GM18907 (cell line): ENCODE measurements at regions not wholly inside any gene's neighbourhood (a gene's known extent, or its start where the extent isn't known, plus 50 kb on each side); places are given as distances from the start of the nearest gene placed in this dataset.

Source experiments
- ATAC-seq: cut with Tn5 transposase; IDR thresholded peaks from one replicate; pipeline ENCODE4 v1.9.1; 2021; ENCODE audit warnings: mild to moderate bottlenecking, moderate library complexity; ENCODE audit not compliant: unreplicated experiment

- ATAC-seq, result no peak
Measured at GRCh38 chr1:240019524-240019923, 72.2 kb upstream of the FMN2 start.

- ATAC-seq, result no peak
Measured at GRCh38 chr1:240020871-240021270, 70.8 kb upstream of the FMN2 start.

DNA sequence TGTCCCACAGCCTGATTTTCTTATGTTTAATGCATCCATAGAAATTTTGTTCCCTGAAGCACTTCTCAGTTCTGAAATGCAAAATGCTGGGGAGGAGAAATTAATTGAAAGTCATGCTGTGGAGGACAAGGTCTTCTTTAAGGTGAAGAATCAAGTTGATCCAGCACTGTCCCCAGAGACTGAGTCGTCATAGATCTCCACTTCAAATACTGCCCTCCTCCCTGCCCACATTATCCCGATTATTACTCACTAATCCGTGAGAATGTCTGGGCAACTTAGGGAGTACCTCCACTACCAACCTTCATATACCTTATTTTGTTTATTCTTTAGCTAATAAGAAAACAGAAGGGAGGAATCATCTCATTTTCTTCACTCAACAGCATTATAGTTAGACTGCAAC is 70.0 kb upstream of the FMN2 start:
- no peak for ATAC-seq

DNA sequence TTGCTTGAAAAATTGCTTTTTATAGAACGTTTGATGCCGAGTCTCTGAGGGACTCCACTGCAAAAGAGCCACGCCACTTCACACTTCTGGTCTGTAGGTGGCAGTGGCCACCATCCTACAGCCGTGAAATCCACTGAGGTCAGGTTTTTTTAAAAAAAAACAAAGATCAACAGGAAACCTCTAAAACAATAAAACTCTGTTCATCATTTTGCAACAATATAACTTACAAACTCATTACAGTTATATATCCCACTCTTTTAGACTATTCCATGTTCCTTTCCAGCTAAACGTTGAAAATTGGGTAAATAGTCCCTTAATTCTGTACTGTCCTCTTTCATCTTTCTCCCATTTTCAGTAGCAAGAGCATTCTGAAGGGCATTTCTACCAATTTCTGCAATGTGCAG is 64.6 kb upstream of the FMN2 start:
- ATAC-seq, result peak; percentile 85

- ATAC-seq, result no peak
Measured at GRCh38 chr1:240029418-240029817, 62.3 kb upstream of the FMN2 start.

- no peak for ATAC-seq
Measured at GRCh38 chr1:240030236-240030635, 61.4 kb upstream of the FMN2 start.

DNA sequence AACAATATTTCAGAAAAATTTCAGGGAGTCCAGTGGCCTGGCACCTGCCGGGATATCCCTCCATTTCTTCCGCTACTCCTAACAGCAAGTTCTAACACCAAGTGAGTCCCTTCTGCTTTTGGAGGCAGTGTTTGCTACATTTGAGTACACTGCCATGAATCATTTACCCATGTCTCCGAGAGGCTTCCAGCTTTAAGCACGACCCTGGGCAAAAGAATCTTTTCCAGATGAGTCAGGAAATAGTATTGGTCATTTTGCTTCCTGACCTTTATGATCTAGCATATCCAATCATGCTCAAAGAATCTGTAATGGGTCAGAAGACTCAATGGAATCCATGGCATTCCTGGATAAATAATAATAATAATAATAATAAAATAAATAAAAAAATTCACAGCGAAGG is 60.7 kb upstream of the FMN2 start:
- no peak for ATAC-seq

DNA sequence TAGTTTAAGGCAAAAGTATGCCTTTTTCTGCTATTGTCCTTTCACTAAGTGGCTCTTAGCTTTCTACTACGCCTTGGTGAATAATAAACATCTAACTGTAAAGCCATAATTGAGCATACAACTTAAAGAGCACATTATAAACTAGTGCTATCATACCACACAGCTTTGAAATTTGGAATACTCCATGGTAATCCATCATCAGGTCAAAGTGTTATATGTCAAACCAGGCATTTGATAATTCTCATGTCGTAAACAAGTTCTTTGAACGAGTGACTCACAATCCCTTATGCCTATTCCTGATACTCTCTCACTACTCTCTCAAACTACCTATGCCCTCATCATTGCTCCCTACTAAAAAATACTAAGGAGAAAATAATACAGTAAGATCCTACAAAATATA is 60.3 kb upstream of the FMN2 start:
- no peak for ATAC-seq

- no peak for ATAC-seq
Measured at GRCh38 chr1:240033406-240033805, 58.3 kb upstream of the FMN2 start.

DNA sequence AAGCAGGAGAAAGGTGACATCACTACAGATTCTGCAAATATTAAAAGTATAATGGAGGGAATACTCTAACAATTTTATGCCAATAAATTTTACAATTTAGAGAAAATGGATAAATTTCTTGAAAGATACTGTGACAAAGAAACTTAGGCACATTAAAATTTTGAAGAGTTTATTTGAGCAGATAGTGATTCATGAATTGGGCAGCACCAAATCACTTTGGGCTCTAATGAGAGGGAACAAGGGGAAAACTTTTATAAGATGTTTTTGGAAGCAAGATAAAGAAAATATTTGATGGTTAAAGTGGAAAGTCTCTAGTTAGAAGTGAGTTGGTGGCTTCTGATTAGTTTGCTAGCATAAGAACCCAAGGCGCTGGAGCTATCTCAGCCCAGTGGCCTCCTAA is 55.2 kb upstream of the FMN2 start:
- no peak for ATAC-seq
